BLaER1 (cell line): ENCODE measurements at regions not wholly inside any gene's neighbourhood (a gene's known extent, or its start where the extent isn't known, plus 50 kb on each side); places are given as distances from the start of the nearest gene placed in this dataset.

ENCODE experiments used
- H3K27ac ChIP-seq: shearing (Covaris generic); formaldehyde crosslinking; 2 replicates; pipeline ENCODE4 v1.8.1; 2022
- H3K27me3 ChIP-seq: shearing (Covaris generic); formaldehyde crosslinking; 2 replicates; pipeline ENCODE4 v1.8.1; 2022
- H3K36me3 ChIP-seq: shearing (Covaris generic); formaldehyde crosslinking; 2 replicates; pipeline ENCODE4 v1.8.1; 2022
- H3K4me1 ChIP-seq: shearing (Covaris generic); formaldehyde crosslinking; 2 replicates; pipeline ENCODE4 v1.8.1; 2022
- H3K4me2 ChIP-seq: shearing (Covaris generic); formaldehyde crosslinking; 2 replicates; pipeline ENCODE4 v1.8.1; 2022
- H3K4me3 ChIP-seq: shearing (Covaris generic); formaldehyde crosslinking; 2 replicates; pipeline ENCODE4 v1.8.1; 2022
- H3K9ac ChIP-seq: shearing (Covaris generic); formaldehyde crosslinking; 2 replicates; pipeline ENCODE4 v1.8.1; 2022
- H3K9me3 ChIP-seq: shearing (Covaris generic); formaldehyde crosslinking; 2 replicates; pipeline ENCODE4 v1.8.1; 2022
- H4K20me1 ChIP-seq: shearing (Covaris generic); formaldehyde crosslinking; 2 replicates; pipeline ENCODE4 v1.8.1; 2022
- Cebpa-rat ChIP-seq: shearing (Covaris generic); IDR thresholded peaks from 2 replicates; pipeline ENCODE4 v1.8.1; 2022

DNA sequence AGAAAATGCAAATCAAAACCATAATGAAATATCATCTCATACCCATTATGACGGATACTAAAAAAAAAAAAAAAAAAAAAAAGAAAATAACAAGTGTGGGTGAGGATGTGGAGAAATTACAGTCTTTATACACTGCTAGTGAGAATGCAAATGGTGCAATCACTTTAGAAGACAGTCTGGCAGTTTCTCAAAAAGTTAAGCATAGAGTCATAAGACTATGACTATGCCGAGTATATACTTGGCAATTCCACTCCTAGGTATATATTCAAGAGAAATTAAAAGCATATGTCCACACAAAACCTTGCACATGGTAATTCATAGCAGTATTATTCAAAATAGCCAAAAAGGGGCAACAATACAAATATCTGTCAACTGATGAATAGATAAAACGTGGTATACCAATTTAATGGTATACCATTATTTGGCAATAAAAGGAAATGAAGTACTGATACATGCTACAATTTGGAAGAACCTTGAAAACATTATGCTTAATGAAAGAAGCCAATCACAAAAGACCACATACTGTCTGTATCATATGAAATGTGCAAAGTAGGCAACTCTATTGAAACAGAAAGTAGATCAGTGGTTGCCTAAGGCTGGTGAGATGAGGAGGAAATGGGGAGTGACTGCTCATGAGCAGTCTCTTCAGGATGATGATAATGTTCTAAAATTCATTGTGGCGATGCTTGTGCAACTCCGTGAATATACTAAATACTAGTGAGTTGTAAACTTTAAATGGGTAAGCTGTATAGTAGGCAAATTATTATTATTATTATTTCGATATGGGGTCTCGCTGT lies 90.1 kb upstream of the NANOS1 start:
- Histone ChIP-seq H3K27ac (no peak overlapping the region), H3K9me3 (no peaks in the 10 kb centered on the region)

GRCh38 chr10:118940386-118940785 lies 89.1 kb upstream of the NANOS1 start:
- no peak for TF ChIP-seq Cebpa-rat

More for the DNA sequence above, 90.1 kb upstream of the NANOS1 start:
- Histone ChIP-seq H3K9ac (no peak overlapping the region), H3K4me3 (no peak overlapping the region), H3K36me3 (no peaks in the 10 kb centered on the region), H3K4me2 (no peak overlapping the region), H3K4me1 (no peaks in the 10 kb centered on the region), H3K27me3 (no peaks in the 10 kb centered on the region), H4K20me1 (no peaks in the 10 kb centered on the region)
- TF ChIP-seq Cebpa-rat, result no peak

DNA sequence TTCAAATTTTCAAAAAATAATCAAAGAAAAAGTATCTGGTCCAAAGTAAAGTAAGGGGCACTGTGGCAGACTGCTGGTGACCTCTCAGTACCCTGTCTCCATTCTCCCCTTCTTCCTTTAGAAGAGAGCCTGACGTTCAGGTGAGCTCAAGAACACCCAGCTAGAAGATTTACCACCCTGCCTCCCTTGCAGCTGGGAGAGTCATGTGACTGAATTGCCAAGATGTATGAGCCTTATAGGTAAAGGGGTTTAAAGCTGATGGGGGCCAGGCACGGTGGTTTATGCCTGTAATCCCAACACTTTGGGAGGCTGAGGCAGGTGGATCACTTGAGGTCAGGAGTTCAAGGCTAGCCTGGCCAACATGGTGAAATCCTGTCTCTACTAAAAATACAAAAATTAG lies 86.3 kb upstream of the NANOS1 start:
- Histone ChIP-seq H3K9me3 (no peaks in the 10 kb centered on the region), H3K4me3 (no peak overlapping the region), H3K36me3 (no peaks in the 10 kb centered on the region), H3K4me1 (no peaks in the 10 kb centered on the region), H3K4me2 (no peak overlapping the region), H3K27ac (no peak overlapping the region), H3K9ac (no peak overlapping the region), H4K20me1 (no peaks in the 10 kb centered on the region), H3K27me3 (no peaks in the 10 kb centered on the region)
- no peak for TF ChIP-seq Cebpa-rat

More at GRCh38 chr10:118940386-118940785, 89.1 kb upstream of the NANOS1 start:
- Histone ChIP-seq H3K9ac (no peak overlapping the region), H3K4me1 (no peaks in the 10 kb centered on the region), H3K27me3 (no peaks in the 10 kb centered on the region), H3K9me3 (no peaks in the 10 kb centered on the region), H4K20me1 (no peaks in the 10 kb centered on the region), H3K4me2 (no peak overlapping the region), H3K4me3 (no peak overlapping the region), H3K36me3 (no peaks in the 10 kb centered on the region), H3K27ac (no peak overlapping the region)

DNA sequence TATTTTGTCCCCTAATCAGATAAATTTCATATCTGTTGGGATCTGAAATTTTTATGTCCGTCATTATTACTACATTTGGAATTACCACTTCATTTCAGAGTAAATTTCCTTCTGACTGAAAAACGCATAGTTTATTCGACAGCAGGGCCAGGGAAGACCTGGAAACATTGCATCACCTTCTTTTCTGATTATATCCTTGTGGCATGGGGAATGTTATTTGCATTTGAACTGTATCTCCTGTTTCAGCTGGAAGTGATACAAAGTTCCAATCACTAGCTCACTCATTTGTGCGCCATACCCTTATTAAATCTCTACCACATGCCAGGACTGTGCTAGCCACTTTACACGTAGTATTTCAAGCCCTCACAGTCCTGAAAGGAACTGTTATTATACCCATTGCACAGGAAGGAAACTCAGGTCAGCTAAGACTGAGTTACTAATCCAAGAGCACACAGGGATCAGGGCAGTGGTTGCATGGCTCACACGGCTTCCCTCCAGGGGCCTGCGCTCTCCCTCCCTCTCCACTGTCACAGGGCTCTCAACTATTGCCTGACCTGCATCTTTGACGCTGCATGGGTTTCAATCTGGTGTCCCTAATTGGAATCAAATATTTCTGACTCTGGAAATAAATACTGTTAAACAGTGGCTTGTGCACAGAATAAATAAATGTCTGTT lies 84.4 kb upstream of the NANOS1 start:
- Histone ChIP-seq H3K36me3 (no peaks in the 10 kb centered on the region), H3K9me3 (no peaks in the 10 kb centered on the region), H3K27ac (no peak overlapping the region), H3K4me3 (no peak overlapping the region), H3K9ac (no peak overlapping the region), H3K4me1 (no peaks in the 10 kb centered on the region), H3K4me2 (no peak overlapping the region), H4K20me1 (no peaks in the 10 kb centered on the region), H3K27me3 (no peaks in the 10 kb centered on the region)
- no peak for TF ChIP-seq Cebpa-rat

- no peak overlapping the region for H3K4me2 ChIP-seq
- H3K4me1 ChIP-seq, result no peaks in the 10 kb centered on the region
- H3K4me3 ChIP-seq, result no peak overlapping the region
- no peaks in the 10 kb centered on the region for H3K36me3 ChIP-seq
- no peak overlapping the region for H3K27ac ChIP-seq
- no peaks in the 10 kb centered on the region for H4K20me1 ChIP-seq
- H3K27me3 ChIP-seq, result no peaks in the 10 kb centered on the region
- H3K9me3 ChIP-seq, result no peaks in the 10 kb centered on the region
- H3K9ac ChIP-seq, result no peak overlapping the region
- TF ChIP-seq Cebpa-rat, result no peak
Observed at GRCh38 chr10:118948786-118949185, 80.7 kb upstream of the NANOS1 start.

DNA sequence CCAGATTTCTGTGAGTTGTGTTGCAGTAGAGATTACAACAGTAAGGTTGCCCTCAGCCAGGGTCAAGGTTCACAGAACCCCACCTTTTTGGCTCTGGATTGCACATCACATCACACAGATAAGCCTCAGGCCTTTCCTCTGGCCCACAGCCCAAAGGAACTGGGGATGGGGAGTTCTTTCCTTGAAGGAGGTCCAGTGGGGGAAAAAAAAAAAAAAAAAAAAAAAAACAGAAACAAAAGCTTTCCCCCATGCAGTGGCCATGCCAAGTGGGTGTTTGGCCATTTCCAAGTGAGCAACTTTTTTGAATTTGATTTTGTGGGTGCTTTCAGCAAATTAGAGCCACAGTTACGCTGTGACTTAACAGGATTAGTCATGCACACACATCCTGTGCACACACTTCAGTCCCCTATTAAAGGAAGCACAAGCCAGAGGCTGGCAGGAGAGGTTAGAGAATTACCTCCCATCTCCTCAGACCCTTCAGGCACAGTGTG lies 79.3 kb upstream of the NANOS1 start:
- H3K4me2 ChIP-seq, result no peak overlapping the region
- H3K27ac ChIP-seq, result no peak overlapping the region
- no peak for TF ChIP-seq Cebpa-rat

DNA sequence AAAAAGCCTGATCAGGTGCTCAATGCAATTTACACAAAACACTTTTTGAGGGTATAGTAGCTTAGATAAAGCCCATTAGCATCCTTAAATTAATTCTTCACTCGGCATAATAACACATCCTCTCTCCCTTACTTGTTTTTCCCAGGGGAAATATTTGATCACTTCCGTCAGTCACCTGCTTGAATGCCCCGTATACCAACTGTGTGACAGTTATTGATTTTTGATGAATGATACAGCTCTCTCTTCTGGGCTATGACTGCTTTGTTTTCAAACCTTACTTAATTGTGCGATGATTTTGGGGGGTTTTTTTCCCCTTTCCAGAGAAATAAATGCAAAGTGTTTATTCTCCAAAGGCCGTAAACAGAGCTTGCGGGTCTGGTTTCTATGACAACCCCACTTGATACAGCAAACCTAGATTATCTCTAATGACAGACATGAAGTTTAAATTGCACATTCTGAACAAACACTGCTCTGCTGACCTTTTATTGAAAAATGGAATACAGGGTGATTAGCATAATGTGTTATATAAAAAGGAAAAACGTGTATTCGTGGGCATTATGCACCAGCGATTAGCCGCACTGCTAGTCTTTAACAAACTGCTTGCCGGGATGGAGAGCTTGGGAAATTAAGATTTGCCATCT lies 78.4 kb upstream of the NANOS1 start:
- Histone ChIP-seq H3K36me3 (no peaks in the 10 kb centered on the region), H3K4me3 (no peak overlapping the region), H4K20me1 (no peaks in the 10 kb centered on the region), H3K4me2 (no peak overlapping the region), H3K4me1 (no peaks in the 10 kb centered on the region), H3K9ac (no peak overlapping the region), H3K27ac (no peak overlapping the region), H3K27me3 (no peaks in the 10 kb centered on the region), H3K9me3 (no peaks in the 10 kb centered on the region)
- TF ChIP-seq Cebpa-rat, result no peak

More for the DNA sequence above, 79.3 kb upstream of the NANOS1 start:
- Histone ChIP-seq H3K9ac (no peak overlapping the region), H4K20me1 (no peaks in the 10 kb centered on the region), H3K36me3 (no peaks in the 10 kb centered on the region), H3K4me1 (no peaks in the 10 kb centered on the region), H3K9me3 (no peaks in the 10 kb centered on the region), H3K27me3 (no peaks in the 10 kb centered on the region), H3K4me3 (no peak overlapping the region)

DNA sequence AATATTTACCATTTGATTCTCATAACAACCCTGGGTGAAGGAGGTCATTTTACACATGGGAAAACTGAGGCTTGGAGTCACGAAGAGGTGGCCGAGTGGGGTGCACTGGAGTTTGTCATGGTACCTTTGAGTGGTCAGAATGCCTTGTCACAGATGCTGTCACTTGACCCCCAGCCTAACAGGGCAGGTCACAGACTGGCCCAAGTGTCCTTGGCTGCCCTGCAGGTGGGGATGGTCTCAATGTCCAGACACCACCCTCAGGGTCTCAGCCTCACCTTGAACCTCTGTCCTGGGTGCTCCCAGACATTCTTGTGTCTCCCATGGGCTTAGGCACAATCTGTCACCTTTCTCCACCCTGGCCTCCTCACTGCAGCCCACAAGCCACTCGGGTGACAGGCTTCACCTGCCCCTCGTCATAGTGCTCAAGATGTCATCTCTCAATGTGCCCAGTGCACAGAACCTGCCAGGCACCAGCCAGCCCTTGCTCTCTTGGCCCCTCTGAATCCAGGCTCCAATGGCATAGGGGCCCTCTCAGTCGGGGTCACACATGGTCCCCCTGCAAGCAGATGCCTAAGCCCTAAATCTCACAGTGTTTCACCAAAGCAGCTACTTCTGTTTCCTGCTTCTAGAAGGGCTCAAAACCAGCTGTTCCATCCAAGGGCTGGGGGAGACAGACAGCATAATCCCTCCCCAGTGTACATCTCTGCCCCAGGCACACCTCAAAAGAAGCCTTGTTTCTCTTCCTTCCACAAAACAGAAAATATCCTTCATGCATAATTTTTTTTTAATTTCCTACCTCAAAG lies 76.8 kb upstream of the NANOS1 start:
- no peaks in the 10 kb centered on the region for H3K9me3 ChIP-seq
- no peak overlapping the region for H3K9ac ChIP-seq
- H3K4me3 ChIP-seq, result no peak overlapping the region
- no peaks in the 10 kb centered on the region for H3K4me1 ChIP-seq
- H4K20me1 ChIP-seq, result no peaks in the 10 kb centered on the region
- no peaks in the 10 kb centered on the region for H3K27me3 ChIP-seq
- no peak for TF ChIP-seq Cebpa-rat
- H3K27ac ChIP-seq, result no peak overlapping the region
- H3K4me2 ChIP-seq, result no peak overlapping the region
- no peaks in the 10 kb centered on the region for H3K36me3 ChIP-seq

- no peaks in the 10 kb centered on the region for H3K4me1 ChIP-seq
- no peaks in the 10 kb centered on the region for H4K20me1 ChIP-seq
- no peak overlapping the region for H3K4me3 ChIP-seq
- H3K27ac ChIP-seq, result no peak overlapping the region
- H3K9me3 ChIP-seq, result no peaks in the 10 kb centered on the region
- no peak for TF ChIP-seq Cebpa-rat
- H3K27me3 ChIP-seq, result no peaks in the 10 kb centered on the region
- no peak overlapping the region for H3K4me2 ChIP-seq
- no peak overlapping the region for H3K9ac ChIP-seq
- H3K36me3 ChIP-seq, result no peaks in the 10 kb centered on the region
Observed at GRCh38 chr10:118953598-118954393, 75.7 kb upstream of the NANOS1 start.
